Neural cell (in vitro differentiated cells): ENCODE measurements at regions not wholly inside any gene's neighbourhood (a gene's known extent, or its start where the extent isn't known, plus 50 kb on each side); places are given as distances from the start of the nearest gene placed in this dataset.

Source experiments
- H2AFZ ChIP-seq: fragments of 200-600, 300-800 bp; sonication (generic), shearing (Covaris generic); 2 replicates; pipeline ENCODE4 v1.6.0; 2014; ENCODE audit warnings: low read depth, mild to moderate bottlenecking, antibody characterized with exemption, low read length, moderate library complexity
- H3F3A ChIP-seq: fragments of 200-600 bp; shearing (Covaris generic); 2 replicates; pipeline ENCODE4 v1.6.1; 2016; ENCODE audit warnings: mild to moderate bottlenecking, moderate library complexity, mixed read lengths, antibody characterized with exemption, low read length; ENCODE audit not compliant: insufficient read depth, poor library complexity, severe bottlenecking
- H3K27ac ChIP-seq: fragments of 200-600, 300-800 bp; sonication (generic), shearing (Covaris generic); 2 replicates; pipeline ENCODE4 v1.5.1; 2014; ENCODE audit warnings: mild to moderate bottlenecking, low read length, moderate library complexity
- H3K27me3 ChIP-seq: fragments of 300-800, 200-600 bp; sonication (generic), shearing (Covaris generic); 2 replicates; pipeline ENCODE4 v1.6.0; 2014; ENCODE audit warnings: mild to moderate bottlenecking, low read depth, low read length, moderate library complexity; ENCODE audit not compliant: insufficient read depth
- H3K36me3 ChIP-seq: fragments of 300-800, 200-600 bp; sonication (generic), shearing (Covaris generic); 2 replicates; pipeline ENCODE4 v1.5.1; 2014; ENCODE audit warnings: mild to moderate bottlenecking, antibody characterized with exemption, low read length, moderate library complexity; ENCODE audit not compliant: insufficient read depth
- H3K4me2 ChIP-seq: fragments of 300-800, 200-600 bp; sonication (generic), shearing (Covaris generic); 2 replicates; pipeline ENCODE4 v1.6.0; 2014; ENCODE audit warnings: mild to moderate bottlenecking, low read length
- H3K4me3 ChIP-seq: fragments of 300-800, 200-600 bp; sonication (generic), shearing (Covaris generic); 2 replicates; pipeline ENCODE4 v1.5.1; 2014; ENCODE audit warnings: mild to moderate bottlenecking, low read length, moderate library complexity
- H3K79me2 ChIP-seq: fragments of 200-600 bp; shearing (Covaris generic); replicated peaks from 2 replicates; pipeline ENCODE4 v1.6.0; 2014; ENCODE audit warnings: mild to moderate bottlenecking, low read length, moderate library complexity; ENCODE audit not compliant: insufficient read depth
- H3K9ac ChIP-seq: fragments of 300-800, 200-600 bp; sonication (generic), shearing (Covaris generic); 2 replicates; pipeline ENCODE4 v1.6.1; 2016; ENCODE audit warnings: mild to moderate bottlenecking, low read length, mixed read lengths
- H3K9me2 ChIP-seq: fragments of 200-600 bp; shearing (Covaris generic); 2 replicates; pipeline ENCODE4 v1.6.1; 2016; ENCODE audit warnings: mild to moderate bottlenecking, low read length, mixed read lengths; ENCODE audit not compliant: insufficient read depth
- H3K9me3 ChIP-seq: fragments of 200-600, 300-800 bp; sonication (generic), shearing (Covaris generic); 2 replicates; pipeline ENCODE4 v1.6.1; 2016; ENCODE audit warnings: mild to moderate bottlenecking, mixed run types, low read length, moderate library complexity, mixed read lengths
- H4K20me1 ChIP-seq: fragments of 200-600 bp; shearing (Covaris generic); 2 replicates; pipeline ENCODE4 v1.6.1; 2016; ENCODE audit warnings: mild to moderate bottlenecking, mixed run types; ENCODE audit not compliant: insufficient read depth
- EP300 ChIP-seq: fragments of 450-650 bp; conservative IDR thresholded peaks from 2 replicates; pipeline ENCODE4 v1.6.1; 2014; ENCODE audit warnings: antibody characterized with exemption, mild to moderate bottlenecking, moderate library complexity; ENCODE audit not compliant: poor library complexity, severe bottlenecking
- EZH2 ChIP-seq: fragments of 200-600, 300-800 bp; shearing (Covaris generic), sonication (generic); IDR thresholded peaks from 2 replicates; pipeline ENCODE4 v1.6.1; 2014; ENCODE audit warnings: antibody characterized with exemption, low read length, borderline replicate concordance, mild to moderate bottlenecking; ENCODE audit not compliant: insufficient read depth, poor library complexity, severe bottlenecking
- MXI1 ChIP-seq: fragments of 450-650 bp; conservative IDR thresholded peaks from 2 replicates; pipeline ENCODE4 v1.6.1; 2014; ENCODE audit warnings: antibody characterized with exemption, mild to moderate bottlenecking; ENCODE audit not compliant: poor library complexity, severe bottlenecking
- POLR2AphosphoS5 ChIP-seq: IDR thresholded peaks from 2 replicates; pipeline ENCODE4 v1.6.1; 2012
- RAD21 ChIP-seq: fragments of 450-650 bp; conservative IDR thresholded peaks from 2 replicates; pipeline ENCODE4 v1.6.1; 2014; ENCODE audit warnings: antibody characterized with exemption, mild to moderate bottlenecking, moderate library complexity
- SMC3 ChIP-seq: fragments of 450-650 bp; conservative IDR thresholded peaks from 2 replicates; pipeline ENCODE4 v1.6.1; 2014; ENCODE audit warnings: antibody characterized with exemption, mild to moderate bottlenecking, moderate library complexity; ENCODE audit not compliant: poor library complexity
- TAF1 ChIP-seq: IDR thresholded peaks from 2 replicates; pipeline ENCODE4 v1.6.1; 2012; ENCODE audit warnings: low read depth
- TF ChIP-seq, protein P1 (sequence below): IDR thresholded peaks from 2 replicates; pipeline ENCODE4 v1.6.1; 2012; ENCODE audit warnings: borderline replicate concordance
- TF ChIP-seq, protein P2 (sequence below): fragments of 450-650 bp; IDR thresholded peaks from 2 replicates; pipeline ENCODE4 v1.5.1; 2014; ENCODE audit warnings: antibody characterized with exemption, mild to moderate bottlenecking, moderate library complexity; ENCODE audit not compliant: poor library complexity, severe bottlenecking

DNA sequence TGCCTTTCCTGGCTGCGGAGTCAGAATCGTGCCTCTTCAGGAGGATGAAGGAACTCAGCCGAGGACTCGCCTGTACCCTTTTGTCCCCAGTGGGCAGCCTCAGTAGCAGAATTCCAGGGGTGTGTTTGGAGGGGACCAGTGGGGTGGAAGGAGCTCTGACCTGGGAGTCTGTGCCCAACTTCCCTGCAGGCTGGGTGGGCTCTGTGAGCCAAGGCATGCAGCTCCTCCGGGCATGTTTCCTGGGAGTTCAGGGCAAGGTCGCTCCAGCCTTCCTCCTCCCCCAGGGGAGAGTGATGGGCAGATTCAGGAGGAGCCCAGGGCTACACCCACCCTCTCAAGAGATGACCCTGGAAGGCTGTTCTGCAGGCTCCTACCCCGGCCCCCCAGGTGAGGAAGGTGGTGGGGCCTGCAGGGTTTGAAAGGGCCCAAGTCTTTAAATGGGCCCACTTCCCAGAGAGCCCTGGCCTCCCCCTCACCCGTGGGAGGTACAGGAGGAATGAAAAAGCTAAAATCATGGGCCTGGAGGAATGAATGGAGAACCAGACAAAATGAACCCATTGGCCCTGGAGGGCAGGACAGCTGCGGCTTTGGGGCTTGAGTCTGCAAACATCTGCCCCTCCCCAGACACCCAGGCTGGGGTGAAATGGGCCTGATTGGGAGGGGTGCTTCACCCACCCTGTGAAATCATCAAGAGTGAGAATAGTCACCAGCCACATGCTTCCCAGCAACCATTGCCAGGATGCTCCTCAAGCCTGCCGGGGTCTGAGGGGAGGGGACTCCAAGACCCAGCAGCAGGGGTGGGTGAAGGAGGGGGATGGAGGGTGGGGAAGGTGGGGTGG is 77.6 kb upstream of the PMEPA1 start:
- H3F3A ChIP-seq, result no peaks in the 10 kb centered on the region
- no peak overlapping the region for H2AFZ ChIP-seq
- no peaks in the 10 kb centered on the region for H3K79me2 ChIP-seq
- no peak overlapping the region for H3K4me3 ChIP-seq
- H4K20me1 ChIP-seq, result no peaks in the 10 kb centered on the region
- no peaks in the 10 kb centered on the region for H3K9me2 ChIP-seq
- H3K36me3 ChIP-seq, result no peaks in the 10 kb centered on the region
- H3K9ac ChIP-seq, result no peak overlapping the region
- H3K4me2 ChIP-seq, result no peak overlapping the region
- no peaks in the 10 kb centered on the region for H3K27me3 ChIP-seq
- no peak for TF ChIP-seq RAD21
- TF ChIP-seq EP300, result no peak
- no peak for TF ChIP-seq MXI1
- TF ChIP-seq EZH2, result no peak
- TF ChIP-seq, protein P1, sequence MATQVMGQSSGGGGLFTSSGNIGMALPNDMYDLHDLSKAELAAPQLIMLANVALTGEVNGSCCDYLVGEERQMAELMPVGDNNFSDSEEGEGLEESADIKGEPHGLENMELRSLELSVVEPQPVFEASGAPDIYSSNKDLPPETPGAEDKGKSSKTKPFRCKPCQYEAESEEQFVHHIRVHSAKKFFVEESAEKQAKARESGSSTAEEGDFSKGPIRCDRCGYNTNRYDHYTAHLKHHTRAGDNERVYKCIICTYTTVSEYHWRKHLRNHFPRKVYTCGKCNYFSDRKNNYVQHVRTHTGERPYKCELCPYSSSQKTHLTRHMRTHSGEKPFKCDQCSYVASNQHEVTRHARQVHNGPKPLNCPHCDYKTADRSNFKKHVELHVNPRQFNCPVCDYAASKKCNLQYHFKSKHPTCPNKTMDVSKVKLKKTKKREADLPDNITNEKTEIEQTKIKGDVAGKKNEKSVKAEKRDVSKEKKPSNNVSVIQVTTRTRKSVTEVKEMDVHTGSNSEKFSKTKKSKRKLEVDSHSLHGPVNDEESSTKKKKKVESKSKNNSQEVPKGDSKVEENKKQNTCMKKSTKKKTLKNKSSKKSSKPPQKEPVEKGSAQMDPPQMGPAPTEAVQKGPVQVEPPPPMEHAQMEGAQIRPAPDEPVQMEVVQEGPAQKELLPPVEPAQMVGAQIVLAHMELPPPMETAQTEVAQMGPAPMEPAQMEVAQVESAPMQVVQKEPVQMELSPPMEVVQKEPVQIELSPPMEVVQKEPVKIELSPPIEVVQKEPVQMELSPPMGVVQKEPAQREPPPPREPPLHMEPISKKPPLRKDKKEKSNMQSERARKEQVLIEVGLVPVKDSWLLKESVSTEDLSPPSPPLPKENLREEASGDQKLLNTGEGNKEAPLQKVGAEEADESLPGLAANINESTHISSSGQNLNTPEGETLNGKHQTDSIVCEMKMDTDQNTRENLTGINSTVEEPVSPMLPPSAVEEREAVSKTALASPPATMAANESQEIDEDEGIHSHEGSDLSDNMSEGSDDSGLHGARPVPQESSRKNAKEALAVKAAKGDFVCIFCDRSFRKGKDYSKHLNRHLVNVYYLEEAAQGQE, result no peak
- TF ChIP-seq, protein P2, sequence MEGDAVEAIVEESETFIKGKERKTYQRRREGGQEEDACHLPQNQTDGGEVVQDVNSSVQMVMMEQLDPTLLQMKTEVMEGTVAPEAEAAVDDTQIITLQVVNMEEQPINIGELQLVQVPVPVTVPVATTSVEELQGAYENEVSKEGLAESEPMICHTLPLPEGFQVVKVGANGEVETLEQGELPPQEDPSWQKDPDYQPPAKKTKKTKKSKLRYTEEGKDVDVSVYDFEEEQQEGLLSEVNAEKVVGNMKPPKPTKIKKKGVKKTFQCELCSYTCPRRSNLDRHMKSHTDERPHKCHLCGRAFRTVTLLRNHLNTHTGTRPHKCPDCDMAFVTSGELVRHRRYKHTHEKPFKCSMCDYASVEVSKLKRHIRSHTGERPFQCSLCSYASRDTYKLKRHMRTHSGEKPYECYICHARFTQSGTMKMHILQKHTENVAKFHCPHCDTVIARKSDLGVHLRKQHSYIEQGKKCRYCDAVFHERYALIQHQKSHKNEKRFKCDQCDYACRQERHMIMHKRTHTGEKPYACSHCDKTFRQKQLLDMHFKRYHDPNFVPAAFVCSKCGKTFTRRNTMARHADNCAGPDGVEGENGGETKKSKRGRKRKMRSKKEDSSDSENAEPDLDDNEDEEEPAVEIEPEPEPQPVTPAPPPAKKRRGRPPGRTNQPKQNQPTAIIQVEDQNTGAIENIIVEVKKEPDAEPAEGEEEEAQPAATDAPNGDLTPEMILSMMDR, result no peak
- TF ChIP-seq TAF1, result no peak
- TF ChIP-seq POLR2AphosphoS5, result no peak
- no peak for TF ChIP-seq SMC3
- no peaks in the 10 kb centered on the region for H3K9me3 ChIP-seq
- H3K27ac ChIP-seq, result no peak overlapping the region

DNA sequence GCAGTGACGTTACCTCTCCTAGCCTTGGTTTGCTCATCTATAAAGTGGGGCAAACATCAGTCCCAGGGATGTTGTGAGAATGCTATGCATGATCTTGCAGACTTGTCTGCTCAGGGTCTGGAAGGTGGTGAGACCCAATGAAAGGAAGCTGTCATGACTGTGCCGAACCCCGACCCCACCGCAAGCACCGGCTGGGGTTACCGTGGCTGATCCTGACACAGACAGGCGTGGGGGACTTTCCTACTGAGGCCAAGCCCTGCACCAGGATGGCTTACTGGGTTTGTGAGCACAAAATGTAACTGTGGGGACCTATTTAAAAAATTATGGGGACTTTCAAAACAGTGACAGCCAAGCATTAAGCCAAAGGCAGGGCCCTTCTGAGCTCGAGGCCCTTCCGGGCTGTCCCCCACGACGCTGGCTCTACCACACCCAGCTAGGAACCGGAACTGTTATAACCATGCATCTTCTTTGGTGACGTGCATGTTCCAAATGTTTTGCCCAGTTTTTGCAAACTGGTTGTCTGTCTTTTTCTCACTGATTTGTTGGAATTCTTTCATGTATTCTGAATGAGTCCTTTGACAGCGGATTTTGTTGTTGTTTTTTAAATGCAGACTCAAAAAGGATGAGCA is 76.6 kb upstream of the PMEPA1 start:
- Histone ChIP-seq H3F3A (no peaks in the 10 kb centered on the region), H3K9ac (no peak overlapping the region), H3K4me2 (no peak overlapping the region), H3K27ac (no peak overlapping the region), H3K9me3 (no peaks in the 10 kb centered on the region), H2AFZ (no peak overlapping the region), H3K36me3 (no peaks in the 10 kb centered on the region), H3K9me2 (no peaks in the 10 kb centered on the region), H3K27me3 (no peaks in the 10 kb centered on the region), H3K79me2 (no peaks in the 10 kb centered on the region), H3K4me3 (no peak overlapping the region), H4K20me1 (no peaks in the 10 kb centered on the region)
- TF ChIP-seq, protein P1, result no peak
- TF ChIP-seq POLR2AphosphoS5 (no peak), SMC3 (no peak), EP300 (no peak), EZH2 (no peak), TAF1 (no peak), MXI1 (no peak), RAD21 (no peak)
- TF ChIP-seq, protein P2, result no peak
